Keratinocyte (primary cell): ENCODE measurements at regions not wholly inside any gene's neighbourhood (a gene's known extent, or its start where the extent isn't known, plus 50 kb on each side); places are given as distances from the start of the nearest gene placed in this dataset.

Experiments
- CTCF ChIP-seq, 3 experiments: IDR thresholded peaks in 1 of 3; conservative IDR thresholded peaks in 1 of 3; optimal IDR thresholded peaks in 1 of 3; 2 replicates in 2 of 3; 3 replicates in 1 of 3; pipeline versions ENCODE3 to v1.5.1; 2011; ENCODE audit warnings: low read length in 3 of 3, mild to moderate bottlenecking in 3 of 3, moderate library complexity in 2 of 3, control low read depth in 1 of 3, inconsistent platforms in 1 of 3; ENCODE audit not compliant: insufficient read depth in 2 of 3; ENCODE audit errors: extremely low read depth in 1 of 3
- EZH2 ChIP-seq: IDR thresholded peaks from one replicate; pipeline ENCODE4 v1.6.1; 2012; ENCODE audit warnings: inconsistent platforms, mild to moderate bottlenecking, low read length, moderate library complexity

- no peak for TF ChIP-seq CTCF (optimal IDR thresholded peaks at IDR 0.05 in 1 of 3, IDR thresholded peaks at IDR 0.05 in 1 of 3, conservative IDR thresholded peaks at IDR 0.05 in 1 of 3; ENCODE audit: extremely low read depth in 1 of 3, insufficient read depth in 2 of 3, low read length in 3 of 3)
- TF ChIP-seq EZH2, result no peak
Measured at GRCh38 chr16:65413861-65414260, 292.0 kb upstream of the CDH11 start.
